Aorta (tissue), 5 donors: ENCODE measurements at regions not wholly inside any gene's neighbourhood (a gene's known extent, or its start where the extent isn't known, plus 50 kb on each side); places are given as distances from the start of the nearest gene placed in this dataset.
A peak's percentile ranks its signal among the peaks of the same experiment; 100 is the strongest.

ENCODE experiments used
- ATAC-seq: fragments of 200-7000 bp; cut with Tn5 transposase; one replicate; pipeline ENCODE4 v1.9.1; 2022; ENCODE audit warnings: moderate library complexity; ENCODE audit not compliant: low FRiP score
- DNase-seq, 2 donors: peaks; one replicate each; pipeline ENCODE4 v3.0.0-alpha.2; 2020
- H3K27ac ChIP-seq, 2 donors: one replicate each; pipeline ENCODE4 v1.5.1; 2013; ENCODE audit warnings: low read length in 2 of 2, mild to moderate bottlenecking in 2 of 2, moderate library complexity in 2 of 2, control low read depth in 1 of 2, inconsistent platforms in 1 of 2, low read depth in 1 of 2
- H3K27me3 ChIP-seq, 2 donors: one replicate each; pipeline ENCODE4 v1.6.1; 2013; ENCODE audit warnings: control low read depth in 1 of 2, low read length in 1 of 2, mild to moderate bottlenecking in 1 of 2, moderate library complexity in 1 of 2; ENCODE audit not compliant: insufficient read depth in 2 of 2, control insufficient read depth in 1 of 2
- H3K36me3 ChIP-seq, 2 donors: one replicate each; pipeline ENCODE4 v1.6.1; 2013; ENCODE audit warnings: control low read depth in 1 of 2, low read length in 1 of 2, mild to moderate bottlenecking in 1 of 2; ENCODE audit not compliant: insufficient read depth in 2 of 2, control insufficient read depth in 1 of 2
- H3K4me1 ChIP-seq, 2 donors: one replicate each; pipeline ENCODE4 v1.6.1; 2013; ENCODE audit warnings: low read length in 2 of 2, control low read depth in 1 of 2, mild to moderate bottlenecking in 1 of 2, moderate library complexity in 1 of 2; ENCODE audit not compliant: insufficient read depth in 2 of 2, control insufficient read depth in 1 of 2
- H3K4me3 ChIP-seq, 2 donors: one replicate each; pipeline ENCODE4 v1.5.1; 2013; ENCODE audit warnings: low read length in 2 of 2, control low read depth in 1 of 2, mild to moderate bottlenecking in 1 of 2
- H3K9me3 ChIP-seq: one replicate; pipeline ENCODE4 v1.6.1; 2013; ENCODE audit warnings: mild to moderate bottlenecking, low read length; ENCODE audit not compliant: control insufficient read depth
- WGBS, 2 donors: extraction: QIAGEN DNeasy Blood & Tissue Kit; methylation state at CpG; one replicate each; pipeline ENCODE4 v1.1.7; 2013; 5-methylcytosine and 5-hydroxymethylcytosine counted together
- intact Hi-C, 2 donors: fragments of 100-400 bp; cut with DNase I; formaldehyde crosslinking; loops; one replicate each; pipeline versions ENCODE4 v1.14.2 to v1.15.0; 2022
- donor health status: healthy with polysubstance abuse.
- donor health status: Bipolar disorder and iron deficiency.
- donor health status: DM: no; HTN: no; CAD: no.
- donor health status: DM: no; HTN: no; CAD: no.
- donor health status: DM: yes; HTN: yes; CAD: no.

DNA sequence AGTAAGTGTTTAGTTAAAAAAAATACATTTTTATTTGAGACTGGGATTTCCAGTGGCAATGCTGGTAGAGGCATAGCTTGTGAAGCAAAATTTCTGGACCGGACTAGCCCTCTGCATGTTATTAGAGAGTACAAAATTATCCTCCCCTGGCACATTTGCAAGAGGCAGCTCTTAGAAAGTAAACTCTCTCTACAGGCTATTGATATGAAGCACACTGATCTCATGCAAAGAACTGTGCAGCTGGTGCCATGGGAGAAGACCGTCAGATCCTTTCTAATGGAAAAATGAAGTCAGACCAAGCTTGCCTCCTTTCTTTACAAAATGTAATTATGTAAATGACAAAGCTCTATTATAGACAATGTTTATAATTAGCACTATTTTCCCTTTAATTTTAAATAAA, 2717.2 kb downstream of the PCDH7 start:
- Histone ChIP-seq H3K27me3 (no peaks in the 10 kb centered on the region), H3K27ac (no peak overlapping the region), H3K4me3 (no peak overlapping the region), H3K9me3 (no peaks in the 10 kb centered on the region), H3K4me1 (no peaks in the 10 kb centered on the region), H3K36me3 (no peaks in the 10 kb centered on the region)
- DNase-seq (no peak), ATAC-seq (no peak)
- intact Hi-C loops: no loop called here
- WGBS, 2 donors: 50 to 61% methylated on average over 2 of the region's 2 CpGs

- DNase-seq (no peak), ATAC-seq (no peak)
- intact Hi-C loops: no loop called here
- H3K27ac ChIP-seq: no peak overlapping the region
- H3K27me3 ChIP-seq: no peaks in the 10 kb centered on the region
- no peaks in the 10 kb centered on the region for H3K4me1 ChIP-seq
- H3K9me3 ChIP-seq: no peaks in the 10 kb centered on the region
- no peaks in the 10 kb centered on the region for H3K36me3 ChIP-seq
- WGBS, 2 donors: 77 to 83% methylated on average over 2 of the region's 2 CpGs
- H3K4me3 ChIP-seq: no peak overlapping the region
These were observed 2726.8 kb downstream of the PCDH7 start for GRCh38 chr4:33446953-33447352.

- ATAC-seq (no peak), DNase-seq (no peak)
- Histone ChIP-seq H3K36me3 (no peaks in the 10 kb centered on the region), H3K9me3 (no peaks in the 10 kb centered on the region), H3K4me3 (no peak overlapping the region), H3K27me3 (no peaks in the 10 kb centered on the region), H3K4me1 (no peaks in the 10 kb centered on the region), H3K27ac (no peak overlapping the region)
- intact Hi-C loops: no loop called here
- WGBS, 2 donors: 81 to 88% methylated on average over 3 of the region's 3 CpGs
These were observed 2728.8 kb downstream of the PCDH7 start for GRCh38 chr4:33448948-33449347.

DNA sequence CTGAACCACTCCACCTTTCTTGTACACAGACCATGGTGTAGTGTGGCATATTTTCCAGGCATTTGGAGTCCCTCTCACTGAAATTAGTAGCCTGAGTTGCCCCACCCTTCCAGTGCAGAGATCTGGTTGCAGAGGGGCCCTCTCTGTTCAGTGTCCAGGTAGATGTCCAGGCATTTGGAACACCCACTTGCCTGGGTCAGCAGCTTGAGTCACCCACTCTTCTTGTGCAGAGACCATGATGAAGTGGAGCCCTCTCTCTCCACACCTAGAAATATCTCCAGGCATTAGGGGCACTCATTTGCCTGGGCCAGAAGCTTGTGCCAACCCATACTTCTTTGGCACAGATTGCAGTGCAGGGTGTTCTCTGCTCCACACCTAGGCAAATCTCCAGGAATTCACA, 2733.3 kb downstream of the PCDH7 start:
- Histone ChIP-seq H3K9me3 (no peaks in the 10 kb centered on the region), H3K4me3 (no peak overlapping the region), H3K27me3 (no peaks in the 10 kb centered on the region), H3K4me1 (no peaks in the 10 kb centered on the region), H3K27ac (no peak overlapping the region), H3K36me3 (no peaks in the 10 kb centered on the region)
- no peak for DNase-seq
- ATAC-seq: no peak
- intact Hi-C loops: no loop called here

DNA sequence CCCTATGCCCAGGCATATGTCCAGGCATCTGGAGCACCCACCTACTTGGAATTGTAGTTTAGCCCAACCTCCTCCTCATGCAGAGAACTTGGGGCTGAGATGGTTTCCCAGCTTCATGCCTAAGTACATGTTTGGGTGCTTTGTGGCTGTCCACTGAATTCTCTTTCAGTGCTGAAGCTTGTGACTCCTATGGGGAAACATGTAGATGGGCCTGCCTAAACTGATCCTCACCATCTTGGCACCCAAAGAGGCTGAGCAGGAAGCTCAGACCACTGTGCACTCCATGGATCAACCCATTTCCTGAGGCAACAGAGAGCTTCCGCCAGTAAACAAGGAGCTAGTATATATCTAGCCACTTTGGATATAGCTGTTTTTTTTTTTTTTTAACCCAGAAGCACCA, 2733.7 kb downstream of the PCDH7 start:
- H3K4me3 ChIP-seq: no peak overlapping the region
- H3K27me3 ChIP-seq: no peaks in the 10 kb centered on the region
- no peaks in the 10 kb centered on the region for H3K4me1 ChIP-seq
- WGBS, 2 donors: 93 to 95% methylated on average over 1 of the region's 1 CpG
- H3K9me3 ChIP-seq: no peaks in the 10 kb centered on the region
- intact Hi-C loops: no loop called here
- DNase-seq: no peak
- no peak for ATAC-seq
- no peak overlapping the region for H3K27ac ChIP-seq
- H3K36me3 ChIP-seq: no peaks in the 10 kb centered on the region

DNA sequence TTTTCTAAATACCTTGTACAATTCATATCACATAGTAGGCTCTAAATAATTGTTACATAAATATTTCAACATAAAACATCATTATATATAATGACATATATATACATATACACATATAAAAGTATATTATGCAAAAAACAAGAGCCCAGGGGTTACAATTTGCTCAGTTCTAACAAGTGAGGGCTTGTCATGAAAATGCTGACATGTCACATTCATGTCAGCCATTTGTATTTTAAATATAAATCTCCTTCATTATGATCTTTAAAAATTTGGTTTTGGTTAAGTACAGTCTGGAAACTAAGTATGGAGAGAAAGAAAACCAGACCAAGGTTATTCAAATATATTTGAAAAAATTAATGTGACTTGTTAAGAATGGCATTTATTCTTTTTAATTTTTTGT, 2745.4 kb downstream of the PCDH7 start:
- no peaks in the 10 kb centered on the region for H3K36me3 ChIP-seq
- no peaks in the 10 kb centered on the region for H3K4me1 ChIP-seq
- no peak overlapping the region for H3K4me3 ChIP-seq
- no peak overlapping the region for H3K27ac ChIP-seq
- no peaks in the 10 kb centered on the region for H3K9me3 ChIP-seq
- ATAC-seq: no peak
- intact Hi-C loops: no loop called here
- no peak for DNase-seq
- no peaks in the 10 kb centered on the region for H3K27me3 ChIP-seq

- intact Hi-C loops: no loop called here
- no peak for ATAC-seq
- no peaks in the 10 kb centered on the region for H3K36me3 ChIP-seq
- WGBS, 2 donors: 83 to 84% methylated on average over 13 of the region's 13 CpGs
- DNase-seq: no peak
- no peak overlapping the region for H3K27ac ChIP-seq
- H3K27me3 ChIP-seq: no peaks in the 10 kb centered on the region
- no peaks in the 10 kb centered on the region for H3K9me3 ChIP-seq
- no peak overlapping the region for H3K4me3 ChIP-seq
- no peaks in the 10 kb centered on the region for H3K4me1 ChIP-seq
These were observed 2747.1 kb downstream of the PCDH7 start for GRCh38 chr4:33467291-33467690.

- Histone ChIP-seq H3K4me3 (no peak overlapping the region), H3K36me3 (no peaks in the 10 kb centered on the region), H3K27me3 (no peaks in the 10 kb centered on the region), H3K4me1 (no peaks in the 10 kb centered on the region), H3K9me3 (no peaks in the 10 kb centered on the region), H3K27ac (no peak overlapping the region)
- ATAC-seq (peak; percentile 52), DNase-seq (peak in 1 of 2 donors; percentile 65)
- 90% methylated on average over 4 of the region's 4 CpGs for WGBS, 2 donors
- intact Hi-C loops: no loop called here
These were observed 2750.6 kb downstream of the PCDH7 start for GRCh38 chr4:33470805-33471204.

DNA sequence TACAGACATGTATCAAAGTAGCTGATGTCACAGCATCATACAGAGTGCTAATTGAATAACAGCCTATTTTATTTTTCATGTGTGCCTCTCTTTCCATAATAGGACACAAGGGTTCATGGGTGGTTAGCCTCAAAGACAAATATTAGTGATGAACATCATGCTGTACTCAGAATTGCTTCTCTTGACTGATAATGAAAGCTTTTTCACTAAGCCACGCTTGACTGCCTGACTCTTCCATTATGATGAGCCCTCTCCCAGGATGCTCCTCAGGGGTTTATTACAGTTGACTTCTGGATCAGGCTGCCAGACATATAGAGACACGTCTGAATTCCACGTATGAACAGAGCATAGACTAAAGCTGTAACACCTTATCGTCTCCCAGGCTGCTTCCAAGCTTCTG, 2757.5 kb downstream of the PCDH7 start:
- DNase-seq: no peak
- Histone ChIP-seq H3K27me3 (no peaks in the 10 kb centered on the region), H3K36me3 (no peaks in the 10 kb centered on the region), H3K9me3 (no peaks in the 10 kb centered on the region), H3K4me3 (no peak overlapping the region), H3K4me1 (no peaks in the 10 kb centered on the region), H3K27ac (no peak overlapping the region)
- intact Hi-C loops: no loop called here
- no peak for ATAC-seq
- WGBS, 2 donors: 76 to 82% methylated on average over 4 of the region's 4 CpGs

- H3K4me1 ChIP-seq: no peaks in the 10 kb centered on the region
- ATAC-seq (no peak), DNase-seq (no peak)
- no peaks in the 10 kb centered on the region for H3K27me3 ChIP-seq
- H3K27ac ChIP-seq: no peak overlapping the region
- 64 to 83% methylated on average over 1 of the region's 1 CpG for WGBS, 2 donors
- intact Hi-C loops: no loop called here
- no peaks in the 10 kb centered on the region for H3K9me3 ChIP-seq
- H3K36me3 ChIP-seq: no peaks in the 10 kb centered on the region
- no peak overlapping the region for H3K4me3 ChIP-seq
These were observed 2761.5 kb downstream of the ARAP2 start for GRCh38 chr4:33482773-33483172.
